MM.1S (cell line): ENCODE measurements at regions not wholly inside any gene's neighbourhood (a gene's known extent, or its start where the extent isn't known, plus 50 kb on each side); places are given as distances from the start of the nearest gene placed in this dataset.

ENCODE experiments used
- EZH2phosphoT487 ChIP-seq: fragments of 300-600 bp; sonication (generic); IDR thresholded peaks from 2 replicates; pipeline ENCODE4 v1.6.1; 2018; ENCODE audit warnings: antibody characterized with exemption, low read length
- TF ChIP-seq, protein P1 (sequence below): fragments of 300-600 bp; sonication (generic); IDR thresholded peaks from 2 replicates; pipeline ENCODE4 v1.5.1; 2016; ENCODE audit warnings: antibody characterized with exemption, low read length, mixed read lengths

DNA sequence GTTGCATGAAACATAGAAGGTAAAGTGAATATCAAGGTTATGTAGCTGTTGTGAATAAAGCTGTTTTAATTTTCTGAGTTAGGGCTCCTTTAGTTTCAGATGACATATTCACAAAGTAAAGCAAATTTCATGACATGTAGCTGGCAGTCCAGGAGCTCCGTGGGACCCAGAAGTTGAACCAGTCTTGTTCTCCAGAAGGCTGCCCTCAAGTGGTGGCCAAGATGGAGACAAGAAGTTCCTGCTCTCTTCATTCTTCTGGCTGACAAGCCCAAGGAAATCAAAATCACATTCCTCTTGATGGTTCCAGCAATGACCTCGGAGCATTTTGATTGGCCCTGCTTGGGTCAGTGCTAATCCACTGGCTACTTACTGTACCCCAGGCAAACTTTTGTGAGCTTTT is 128.7 kb downstream of the LIG4 start:
- TF ChIP-seq, protein P1, sequence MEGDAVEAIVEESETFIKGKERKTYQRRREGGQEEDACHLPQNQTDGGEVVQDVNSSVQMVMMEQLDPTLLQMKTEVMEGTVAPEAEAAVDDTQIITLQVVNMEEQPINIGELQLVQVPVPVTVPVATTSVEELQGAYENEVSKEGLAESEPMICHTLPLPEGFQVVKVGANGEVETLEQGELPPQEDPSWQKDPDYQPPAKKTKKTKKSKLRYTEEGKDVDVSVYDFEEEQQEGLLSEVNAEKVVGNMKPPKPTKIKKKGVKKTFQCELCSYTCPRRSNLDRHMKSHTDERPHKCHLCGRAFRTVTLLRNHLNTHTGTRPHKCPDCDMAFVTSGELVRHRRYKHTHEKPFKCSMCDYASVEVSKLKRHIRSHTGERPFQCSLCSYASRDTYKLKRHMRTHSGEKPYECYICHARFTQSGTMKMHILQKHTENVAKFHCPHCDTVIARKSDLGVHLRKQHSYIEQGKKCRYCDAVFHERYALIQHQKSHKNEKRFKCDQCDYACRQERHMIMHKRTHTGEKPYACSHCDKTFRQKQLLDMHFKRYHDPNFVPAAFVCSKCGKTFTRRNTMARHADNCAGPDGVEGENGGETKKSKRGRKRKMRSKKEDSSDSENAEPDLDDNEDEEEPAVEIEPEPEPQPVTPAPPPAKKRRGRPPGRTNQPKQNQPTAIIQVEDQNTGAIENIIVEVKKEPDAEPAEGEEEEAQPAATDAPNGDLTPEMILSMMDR, result no peak
- TF ChIP-seq EZH2phosphoT487, result no peak
